ENCODE measurements at regions not wholly inside any gene's neighbourhood (a gene's known extent, or its start where the extent isn't known, plus 50 kb on each side); places are given as distances from the start of the nearest gene placed in this dataset.

DNA sequence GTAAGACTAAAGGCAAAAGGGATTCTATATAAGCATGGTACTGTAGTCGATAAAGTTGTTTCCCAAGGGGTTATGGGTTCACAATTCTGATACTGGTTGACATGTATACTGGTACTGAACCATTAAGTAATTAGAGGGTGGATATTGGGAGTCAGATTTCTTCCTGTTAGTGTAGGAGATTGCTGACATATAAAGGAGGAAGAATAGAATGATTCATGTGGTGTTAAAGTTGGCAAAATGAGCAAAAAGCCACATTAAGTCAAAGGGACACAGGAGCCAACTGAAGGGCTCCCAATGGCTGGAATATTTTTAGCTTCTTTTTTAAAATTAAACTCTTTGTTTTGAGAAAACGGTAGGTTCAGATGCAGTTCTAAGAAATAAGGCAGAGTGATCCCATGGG is 126.3 kb upstream of the PRNP start:
- Histone ChIP-seq H3K4me1 (ENCODE audit: low read depth) (no peaks in the 10 kb centered on the region), H3K27me3 (no peaks in the 10 kb centered on the region), H3K4me3 (no peak overlapping the region), H3K36me3 (no peaks in the 10 kb centered on the region), H3K27ac (no peak overlapping the region), H3K9me3 (ENCODE audit: low read depth) (no peaks in the 10 kb centered on the region)
- no peak for DNase-seq (ENCODE audit: low read depth in 1 of 2, low spot score in 1 of 2)
- TF ChIP-seq, protein P1, sequence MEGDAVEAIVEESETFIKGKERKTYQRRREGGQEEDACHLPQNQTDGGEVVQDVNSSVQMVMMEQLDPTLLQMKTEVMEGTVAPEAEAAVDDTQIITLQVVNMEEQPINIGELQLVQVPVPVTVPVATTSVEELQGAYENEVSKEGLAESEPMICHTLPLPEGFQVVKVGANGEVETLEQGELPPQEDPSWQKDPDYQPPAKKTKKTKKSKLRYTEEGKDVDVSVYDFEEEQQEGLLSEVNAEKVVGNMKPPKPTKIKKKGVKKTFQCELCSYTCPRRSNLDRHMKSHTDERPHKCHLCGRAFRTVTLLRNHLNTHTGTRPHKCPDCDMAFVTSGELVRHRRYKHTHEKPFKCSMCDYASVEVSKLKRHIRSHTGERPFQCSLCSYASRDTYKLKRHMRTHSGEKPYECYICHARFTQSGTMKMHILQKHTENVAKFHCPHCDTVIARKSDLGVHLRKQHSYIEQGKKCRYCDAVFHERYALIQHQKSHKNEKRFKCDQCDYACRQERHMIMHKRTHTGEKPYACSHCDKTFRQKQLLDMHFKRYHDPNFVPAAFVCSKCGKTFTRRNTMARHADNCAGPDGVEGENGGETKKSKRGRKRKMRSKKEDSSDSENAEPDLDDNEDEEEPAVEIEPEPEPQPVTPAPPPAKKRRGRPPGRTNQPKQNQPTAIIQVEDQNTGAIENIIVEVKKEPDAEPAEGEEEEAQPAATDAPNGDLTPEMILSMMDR (IDR thresholded peaks at IDR 0.05; ENCODE audit: low read depth, low read length), result no peak

DNA sequence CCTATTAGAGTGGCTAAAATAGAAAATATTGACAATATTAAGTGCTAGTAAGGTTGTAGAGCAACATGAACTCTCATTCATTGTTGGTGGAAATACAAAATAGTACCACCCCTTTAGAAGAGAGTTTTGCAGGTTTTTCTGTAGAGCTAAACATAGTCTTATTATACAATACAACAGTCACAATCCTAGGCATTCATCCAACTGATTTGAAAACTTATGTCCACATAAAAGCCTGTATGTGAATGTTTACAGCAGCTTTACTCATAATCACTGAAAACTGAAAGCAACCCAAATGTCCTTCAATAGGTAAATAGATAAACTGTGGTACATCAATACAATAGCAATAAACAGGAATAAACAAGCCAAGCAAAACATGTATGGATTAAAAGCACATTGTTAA is 127.2 kb upstream of the PRNP start:
- H3K36me3 ChIP-seq, result no peaks in the 10 kb centered on the region
- no peaks in the 10 kb centered on the region for H3K9me3 ChIP-seq (ENCODE audit: low read depth)
- no peak for DNase-seq (ENCODE audit: low read depth in 1 of 2, low spot score in 1 of 2)
- no peak overlapping the region for H3K4me3 ChIP-seq
- H3K27ac ChIP-seq, result no peak overlapping the region
- no peaks in the 10 kb centered on the region for H3K4me1 ChIP-seq (ENCODE audit: low read depth)
- TF ChIP-seq, protein P1 (IDR thresholded peaks at IDR 0.05; ENCODE audit: low read depth, low read length), result no peak
- H3K27me3 ChIP-seq, result no peaks in the 10 kb centered on the region

DNA sequence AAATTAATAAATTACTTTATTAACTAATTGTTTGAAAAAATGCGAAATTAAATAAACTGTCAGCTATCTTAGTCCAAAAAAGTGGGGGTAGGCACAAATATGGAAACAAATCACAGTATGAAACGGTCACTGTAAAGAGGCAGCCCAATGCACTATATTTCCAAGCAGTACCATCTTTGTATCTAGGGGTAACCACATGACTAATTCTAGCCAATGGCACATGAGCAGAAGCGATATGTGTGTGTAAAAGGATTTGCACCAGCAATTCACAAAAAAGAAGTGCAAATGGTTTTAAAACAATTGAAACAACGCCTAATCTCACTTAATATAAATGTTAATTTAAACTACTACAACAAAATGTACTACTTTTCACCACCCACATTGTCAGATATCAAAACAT is 129.5 kb upstream of the PRNP start:
- Histone ChIP-seq H3K4me3 (no peak overlapping the region), H3K27me3 (no peaks in the 10 kb centered on the region), H3K9me3 (ENCODE audit: low read depth) (no peaks in the 10 kb centered on the region), H3K27ac (no peak overlapping the region), H3K36me3 (no peaks in the 10 kb centered on the region), H3K4me1 (ENCODE audit: low read depth) (no peaks in the 10 kb centered on the region)
- TF ChIP-seq, protein P1 (IDR thresholded peaks at IDR 0.05; ENCODE audit: low read depth, low read length), result no peak
- no peak for DNase-seq (ENCODE audit: low read depth in 1 of 2, low spot score in 1 of 2)

DNA sequence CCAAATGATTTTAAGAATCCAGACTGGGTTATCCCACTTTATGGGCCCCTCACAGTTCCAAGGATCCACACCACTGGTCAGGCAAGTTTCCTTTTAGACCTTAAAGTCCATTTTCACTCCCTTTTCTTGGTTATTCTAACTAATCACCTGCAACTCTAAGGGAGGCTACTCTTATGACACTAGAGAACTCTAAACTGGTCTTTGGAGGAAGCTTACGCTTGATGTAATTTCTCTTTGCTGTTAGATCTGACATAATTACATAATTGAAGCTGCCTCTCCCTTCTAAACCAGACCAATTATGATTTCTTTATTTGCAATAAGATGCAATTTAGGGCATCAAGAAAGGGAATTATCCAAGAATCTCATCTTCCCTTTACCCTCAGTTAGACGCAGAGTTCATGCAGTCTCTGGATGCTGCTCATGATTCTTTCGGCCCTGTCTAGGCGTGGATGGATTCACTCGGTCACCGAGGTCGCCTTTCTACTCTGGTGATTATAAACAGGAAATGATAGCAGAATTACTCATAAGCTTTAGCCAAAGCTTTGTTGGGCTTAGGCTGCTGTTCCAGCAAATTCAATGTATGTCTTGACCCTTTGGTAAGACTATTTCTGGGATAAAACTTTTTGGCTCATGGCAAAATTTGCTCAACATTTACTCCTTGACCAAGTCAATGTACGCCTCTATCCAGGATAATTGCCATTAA is 130.9 kb upstream of the PRNP start:
- no peak overlapping the region for H3K4me3 ChIP-seq
- no peaks in the 10 kb centered on the region for H3K36me3 ChIP-seq
- DNase-seq (ENCODE audit: low read depth in 1 of 2, low spot score in 1 of 2), result peak in 1 of 2 donors; percentile 25
- no peaks in the 10 kb centered on the region for H3K4me1 ChIP-seq (ENCODE audit: low read depth)
- H3K27ac ChIP-seq, result no peak overlapping the region
- TF ChIP-seq, protein P1 (IDR thresholded peaks at IDR 0.05; ENCODE audit: low read depth, low read length), result no peak
- no peaks in the 10 kb centered on the region for H3K27me3 ChIP-seq
- H3K9me3 ChIP-seq (ENCODE audit: low read depth), result no peaks in the 10 kb centered on the region

DNA sequence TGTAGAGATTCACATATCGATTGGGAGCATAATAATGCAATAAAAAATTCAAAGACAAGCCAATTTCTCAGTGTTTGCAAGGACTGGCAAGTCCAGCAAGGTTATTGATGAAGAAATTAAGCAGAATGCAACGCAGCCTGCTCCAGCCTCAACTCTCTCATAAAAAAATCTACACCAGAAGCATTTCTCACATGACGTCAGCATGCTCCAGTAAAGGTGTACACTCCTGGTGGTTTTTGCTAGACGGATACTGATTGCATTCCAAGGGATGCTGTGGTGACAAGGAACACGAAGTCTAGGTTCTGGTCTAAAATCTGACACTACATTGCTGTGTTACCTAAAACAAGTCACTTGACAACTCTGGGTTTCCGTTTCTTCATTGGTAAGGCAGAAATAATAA is 131.9 kb upstream of the PRNP start:
- Histone ChIP-seq H3K9me3 (ENCODE audit: low read depth) (no peaks in the 10 kb centered on the region), H3K36me3 (no peaks in the 10 kb centered on the region), H3K4me1 (ENCODE audit: low read depth) (no peaks in the 10 kb centered on the region), H3K27me3 (no peaks in the 10 kb centered on the region), H3K27ac (no peak overlapping the region), H3K4me3 (no peak overlapping the region)
- TF ChIP-seq, protein P1 (IDR thresholded peaks at IDR 0.05; ENCODE audit: low read depth, low read length), result no peak
- no peak for DNase-seq (ENCODE audit: low read depth in 1 of 2, low spot score in 1 of 2)
